ENCODE measurements at regions not wholly inside any gene's neighbourhood (a gene's known extent, or its start where the extent isn't known, plus 50 kb on each side); places are given as distances from the start of the nearest gene placed in this dataset.
"Not testable (repeated sequence)": the region's sequence is repeated elsewhere in the genome, so short reads cannot be mapped to it uniquely, and the experiment has no call there.

DNA sequence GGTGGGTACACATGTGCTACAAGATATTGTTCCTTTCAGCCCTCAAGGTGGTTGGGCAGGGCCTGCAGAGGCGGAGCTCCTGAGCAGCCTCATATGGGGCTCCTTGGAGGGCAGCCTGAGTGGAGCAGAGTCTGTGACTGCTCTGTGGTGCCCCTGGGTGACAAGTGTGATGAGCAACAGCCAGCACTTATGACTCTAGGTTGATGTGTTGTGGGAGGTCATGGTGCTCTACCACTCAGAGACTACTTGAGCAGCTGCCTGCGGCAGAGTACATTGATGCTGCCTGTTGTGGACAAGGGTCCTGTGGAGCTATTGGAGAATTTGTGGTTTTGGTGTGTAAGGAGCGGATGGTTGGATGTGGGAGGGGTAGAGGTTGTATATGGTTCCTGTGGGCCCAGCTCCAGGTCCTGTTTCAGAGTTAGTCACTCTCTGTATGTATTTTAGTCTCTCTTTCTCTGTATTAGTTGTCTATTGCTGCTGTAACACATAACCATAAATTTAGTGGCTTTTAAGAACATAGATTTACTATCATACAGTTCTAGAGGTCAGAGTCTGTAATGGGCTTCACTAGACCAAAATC is 141.3 kb downstream of the SREK1 start:
- DNase-seq (ENCODE audit: low spot score in 2 of 2) = no peak
- TF ChIP-seq POLR2A (IDR thresholded peaks at IDR 0.05) = no peak
- TF ChIP-seq, protein P1, sequence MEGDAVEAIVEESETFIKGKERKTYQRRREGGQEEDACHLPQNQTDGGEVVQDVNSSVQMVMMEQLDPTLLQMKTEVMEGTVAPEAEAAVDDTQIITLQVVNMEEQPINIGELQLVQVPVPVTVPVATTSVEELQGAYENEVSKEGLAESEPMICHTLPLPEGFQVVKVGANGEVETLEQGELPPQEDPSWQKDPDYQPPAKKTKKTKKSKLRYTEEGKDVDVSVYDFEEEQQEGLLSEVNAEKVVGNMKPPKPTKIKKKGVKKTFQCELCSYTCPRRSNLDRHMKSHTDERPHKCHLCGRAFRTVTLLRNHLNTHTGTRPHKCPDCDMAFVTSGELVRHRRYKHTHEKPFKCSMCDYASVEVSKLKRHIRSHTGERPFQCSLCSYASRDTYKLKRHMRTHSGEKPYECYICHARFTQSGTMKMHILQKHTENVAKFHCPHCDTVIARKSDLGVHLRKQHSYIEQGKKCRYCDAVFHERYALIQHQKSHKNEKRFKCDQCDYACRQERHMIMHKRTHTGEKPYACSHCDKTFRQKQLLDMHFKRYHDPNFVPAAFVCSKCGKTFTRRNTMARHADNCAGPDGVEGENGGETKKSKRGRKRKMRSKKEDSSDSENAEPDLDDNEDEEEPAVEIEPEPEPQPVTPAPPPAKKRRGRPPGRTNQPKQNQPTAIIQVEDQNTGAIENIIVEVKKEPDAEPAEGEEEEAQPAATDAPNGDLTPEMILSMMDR (IDR thresholded peaks at IDR 0.05) = no peak
- H3K4me3 ChIP-seq (ENCODE audit: low read depth, poor library complexity, severe bottlenecking) = no peak overlapping the region
- intact Hi-C loops (cut with DNase I; ENCODE audit: low total_unique reads) = no loop called here
- WGBS, 2 donors = 93 to 96% methylated on average over 3 of the region's 3 CpGs

- TF ChIP-seq POLR2A (IDR thresholded peaks at IDR 0.05) = no peak
- TF ChIP-seq, protein P1 (IDR thresholded peaks at IDR 0.05) = no peak
- no peak overlapping the region for H3K4me3 ChIP-seq (ENCODE audit: low read depth, poor library complexity, severe bottlenecking)
- intact Hi-C loops (cut with DNase I; ENCODE audit: low total_unique reads) = no loop called here
- 92 to 93% methylated on average over 1 of the region's 1 CpG for WGBS, 2 donors
- no peak for DNase-seq (ENCODE audit: low spot score in 2 of 2)
Observed at GRCh38 chr5:66291771-66292170, 147.7 kb downstream of the SREK1 start.

DNA sequence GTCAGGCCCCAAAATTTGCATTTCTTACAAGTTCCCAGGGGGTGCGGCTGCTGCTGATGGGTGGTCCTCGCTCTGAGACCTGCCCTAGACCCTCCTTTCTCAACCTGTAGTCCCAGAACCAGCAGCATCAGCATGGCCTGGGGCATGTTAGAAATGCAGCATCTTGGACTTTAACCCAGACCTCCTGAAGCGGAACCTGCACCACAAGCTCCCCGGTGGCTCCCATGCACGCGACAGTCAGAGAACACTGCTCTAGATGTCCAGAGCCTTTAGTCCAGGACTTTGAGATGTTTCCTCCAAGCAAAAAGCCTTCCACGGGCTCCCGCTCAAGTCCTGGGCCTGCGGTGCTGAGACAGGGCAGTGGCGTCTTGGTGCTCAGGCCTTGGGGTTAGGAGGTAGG is 149.8 kb downstream of the SREK1 start:
- H3K4me3 ChIP-seq (ENCODE audit: low read depth, poor library complexity, severe bottlenecking); DNase-seq (ENCODE audit: low spot score in 2 of 2); intact Hi-C loops (cut with DNase I; ENCODE audit: low total_unique reads): not testable (repeated sequence)
- 93 to 94% methylated on average over 7 to 10 of the region's 10 CpGs for WGBS, 2 donors

DNA sequence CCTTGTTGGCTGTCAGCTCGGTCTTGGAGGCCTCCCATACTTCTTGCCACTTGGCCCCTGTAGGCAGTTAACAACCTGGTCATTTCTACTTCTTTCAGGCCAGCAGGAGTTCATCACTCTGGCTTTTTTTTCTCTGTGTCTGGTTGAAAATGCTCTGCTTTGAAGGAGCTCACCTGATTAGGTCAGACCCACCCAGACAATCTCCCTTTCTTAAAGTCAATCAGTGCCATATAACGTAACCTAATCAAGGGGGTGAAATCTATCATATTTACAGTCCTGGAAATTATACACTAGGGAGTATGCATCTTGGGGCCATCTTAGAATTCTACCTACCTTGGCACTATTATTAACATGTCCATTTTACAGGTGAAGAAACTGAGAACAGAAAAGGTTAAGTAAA is 155.4 kb downstream of the SREK1 start:
- 90 to 92% methylated on average over 2 of the region's 2 CpGs for WGBS, 2 donors
- no peak overlapping the region for H3K4me3 ChIP-seq (ENCODE audit: low read depth, poor library complexity, severe bottlenecking)
- no peak for DNase-seq (ENCODE audit: low spot score in 2 of 2)
- intact Hi-C loops (cut with DNase I; ENCODE audit: low total_unique reads) = no loop called here
- TF ChIP-seq POLR2A (IDR thresholded peaks at IDR 0.05) = no peak
- TF ChIP-seq, protein P1 (IDR thresholded peaks at IDR 0.05) = no peak

DNA sequence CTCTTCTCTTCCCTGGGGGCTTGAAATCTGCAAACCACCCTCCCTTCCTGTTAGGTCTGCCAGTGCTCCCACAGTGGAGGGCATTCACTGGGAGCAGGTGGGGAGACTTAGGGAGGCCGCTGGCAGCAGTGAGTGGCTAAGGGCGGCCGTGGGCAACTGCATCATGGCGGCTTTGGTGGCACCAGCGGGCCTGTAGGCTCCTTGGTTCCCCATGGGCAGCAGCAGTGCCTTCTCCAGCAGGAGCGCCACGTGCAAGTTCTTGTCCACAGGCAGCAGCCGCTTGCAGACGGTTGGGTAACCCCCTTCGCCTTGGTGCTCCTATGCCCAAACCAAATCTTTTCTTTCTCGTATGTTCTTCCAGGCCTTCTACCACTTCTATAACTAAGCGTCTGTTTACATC is 158.2 kb downstream of the SREK1 start:
- TF ChIP-seq, protein P1 (IDR thresholded peaks at IDR 0.05) = no peak
- TF ChIP-seq POLR2A (IDR thresholded peaks at IDR 0.05) = no peak
- intact Hi-C loops (cut with DNase I; ENCODE audit: low total_unique reads) = loop anchor here (10.0 kb wide), 1 partner anchor 452 kb away; no protein-coding TSS in a partner anchor
- no peak for DNase-seq (ENCODE audit: low spot score in 2 of 2)
- H3K4me3 ChIP-seq (ENCODE audit: low read depth, poor library complexity, severe bottlenecking) = no peak overlapping the region
- 94 to 96% methylated on average over 12 of the region's 12 CpGs for WGBS, 2 donors

- no peak overlapping the region for H3K4me3 ChIP-seq (ENCODE audit: low read depth, poor library complexity, severe bottlenecking)
- 28 to 30% methylated on average over 9 of the region's 9 CpGs for WGBS, 2 donors
- intact Hi-C loops (cut with DNase I; ENCODE audit: low total_unique reads) = loop anchor here (10.0 kb wide), 1 partner anchor 449 kb away; no protein-coding TSS in a partner anchor
- peak in 1 of 2 donors; percentile 29 for DNase-seq (ENCODE audit: low spot score in 2 of 2)
- TF ChIP-seq POLR2A (IDR thresholded peaks at IDR 0.05) = no peak
- TF ChIP-seq, protein P1 (IDR thresholded peaks at IDR 0.05) = peak in 1 of 3 donors; percentile 15
Observed at GRCh38 chr5:66306105-66306843, 162.2 kb downstream of the SREK1 start.
